ENCODE measurements at regions not wholly inside any gene's neighbourhood (a gene's known extent, or its start where the extent isn't known, plus 50 kb on each side); places are given as distances from the start of the nearest gene placed in this dataset.
"Not testable (repeated sequence)": the region's sequence is repeated elsewhere in the genome, so short reads cannot be mapped to it uniquely, and the experiment has no call there.

DNA sequence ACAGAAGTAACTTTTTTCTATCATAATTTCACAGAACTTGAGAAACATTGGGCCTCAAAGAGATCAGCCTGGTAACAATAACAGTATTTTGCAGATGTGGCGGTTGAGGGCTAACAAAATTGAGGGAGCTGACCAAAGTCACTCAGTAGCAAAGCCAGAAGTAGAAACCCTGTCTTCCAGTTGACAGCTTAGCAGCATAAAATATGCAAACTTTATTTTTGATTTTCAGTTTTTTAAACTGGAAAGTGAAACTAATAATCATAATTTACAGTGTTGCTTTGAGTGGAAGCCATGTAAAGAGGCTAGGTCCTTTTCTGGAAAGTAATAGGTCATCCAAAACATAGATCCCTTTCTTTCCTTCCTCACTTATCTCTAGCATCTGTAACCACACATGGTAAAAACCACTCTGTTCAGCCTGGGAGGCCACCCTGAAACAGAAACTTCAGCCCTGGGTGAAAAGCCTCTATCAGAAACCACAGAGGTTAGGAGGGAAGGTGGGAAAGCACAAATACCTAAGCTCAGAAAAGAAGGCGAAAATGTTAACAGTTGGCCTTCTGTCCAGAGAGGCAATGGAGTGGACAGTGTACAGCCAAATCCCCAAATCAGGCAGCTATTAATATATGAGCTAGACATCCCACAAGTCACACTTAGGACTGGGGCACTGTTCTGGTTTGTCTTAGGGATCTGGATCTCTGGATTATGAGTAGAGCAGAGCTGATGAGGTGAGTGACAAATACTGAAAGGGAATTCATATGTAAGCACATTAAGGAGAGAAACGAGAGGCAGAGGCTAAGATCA is 61.1 kb upstream of the ARSJ start:
- H3K27ac ChIP-seq = no peak overlapping the region
- no peak for DNase-seq (ENCODE audit: extremely low spot score in 2 of 2)
- H3K4me3 ChIP-seq = no peak overlapping the region
- H3K4me1 ChIP-seq = no peaks in the 10 kb centered on the region
- no peaks in the 10 kb centered on the region for H3K36me3 ChIP-seq
- no peaks in the 10 kb centered on the region for H3K27me3 ChIP-seq
- intact Hi-C loops (cut with DNase I) = no loop called here
- TF ChIP-seq POLR2AphosphoS5 (IDR thresholded peaks at IDR 0.05; ENCODE audit: insufficient read depth in 1 of 2, low read depth in 1 of 2) = no peak
- TF ChIP-seq, protein P1, sequence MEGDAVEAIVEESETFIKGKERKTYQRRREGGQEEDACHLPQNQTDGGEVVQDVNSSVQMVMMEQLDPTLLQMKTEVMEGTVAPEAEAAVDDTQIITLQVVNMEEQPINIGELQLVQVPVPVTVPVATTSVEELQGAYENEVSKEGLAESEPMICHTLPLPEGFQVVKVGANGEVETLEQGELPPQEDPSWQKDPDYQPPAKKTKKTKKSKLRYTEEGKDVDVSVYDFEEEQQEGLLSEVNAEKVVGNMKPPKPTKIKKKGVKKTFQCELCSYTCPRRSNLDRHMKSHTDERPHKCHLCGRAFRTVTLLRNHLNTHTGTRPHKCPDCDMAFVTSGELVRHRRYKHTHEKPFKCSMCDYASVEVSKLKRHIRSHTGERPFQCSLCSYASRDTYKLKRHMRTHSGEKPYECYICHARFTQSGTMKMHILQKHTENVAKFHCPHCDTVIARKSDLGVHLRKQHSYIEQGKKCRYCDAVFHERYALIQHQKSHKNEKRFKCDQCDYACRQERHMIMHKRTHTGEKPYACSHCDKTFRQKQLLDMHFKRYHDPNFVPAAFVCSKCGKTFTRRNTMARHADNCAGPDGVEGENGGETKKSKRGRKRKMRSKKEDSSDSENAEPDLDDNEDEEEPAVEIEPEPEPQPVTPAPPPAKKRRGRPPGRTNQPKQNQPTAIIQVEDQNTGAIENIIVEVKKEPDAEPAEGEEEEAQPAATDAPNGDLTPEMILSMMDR (IDR thresholded peaks at IDR 0.05) = no peak
- TF ChIP-seq POLR2A (IDR thresholded peaks at IDR 0.05) = no peak
- H3K9me3 ChIP-seq = no peaks in the 10 kb centered on the region

GRCh38 chr4:114041117-114041475 is 61.6 kb upstream of the ARSJ start:
- no peak for TF ChIP-seq POLR2A (IDR thresholded peaks at IDR 0.05)
- TF ChIP-seq, protein P1 (IDR thresholded peaks at IDR 0.05) = no peak
- TF ChIP-seq POLR2AphosphoS5 (IDR thresholded peaks at IDR 0.05; ENCODE audit: insufficient read depth in 1 of 2, low read depth in 1 of 2) = no peak
- H3K27ac ChIP-seq = no peak overlapping the region
- DNase-seq (ENCODE audit: extremely low spot score in 2 of 2) = no peak
- H3K4me3 ChIP-seq = no peak overlapping the region
- no peaks in the 10 kb centered on the region for H3K9me3 ChIP-seq
- no peaks in the 10 kb centered on the region for H3K36me3 ChIP-seq
- H3K4me1 ChIP-seq = no peaks in the 10 kb centered on the region
- intact Hi-C loops (cut with DNase I) = no loop called here
- no peaks in the 10 kb centered on the region for H3K27me3 ChIP-seq

DNA sequence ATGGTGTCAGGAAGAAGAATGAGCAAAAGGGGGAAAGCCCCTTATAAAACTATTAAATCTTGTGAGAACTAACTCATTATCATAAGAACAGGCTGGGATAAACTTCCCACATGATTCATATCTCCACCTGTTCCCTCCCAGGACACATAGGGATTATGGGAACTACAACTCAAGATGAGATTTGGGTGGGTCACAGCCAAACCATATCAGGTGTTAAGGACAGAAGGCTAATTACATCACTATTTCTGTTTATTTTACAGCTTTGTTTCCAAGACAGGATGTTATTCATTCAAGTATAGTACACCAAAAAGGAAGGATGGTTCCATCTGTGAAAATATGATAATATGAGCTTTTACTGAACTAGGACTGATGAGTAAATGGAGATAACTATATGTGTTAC is 63.7 kb upstream of the ARSJ start:
- Histone ChIP-seq H3K27me3 (no peaks in the 10 kb centered on the region), H3K9me3 (no peaks in the 10 kb centered on the region), H3K27ac (no peak overlapping the region), H3K4me1 (no peaks in the 10 kb centered on the region), H3K4me3 (no peak overlapping the region), H3K36me3 (no peaks in the 10 kb centered on the region)
- intact Hi-C loops (cut with DNase I) = no loop called here
- no peak for DNase-seq (ENCODE audit: extremely low spot score in 2 of 2)
- TF ChIP-seq POLR2AphosphoS5 (IDR thresholded peaks at IDR 0.05; ENCODE audit: insufficient read depth in 1 of 2, low read depth in 1 of 2) (no peak), POLR2A (IDR thresholded peaks at IDR 0.05) (no peak)
- TF ChIP-seq, protein P1 (IDR thresholded peaks at IDR 0.05) = no peak

DNA sequence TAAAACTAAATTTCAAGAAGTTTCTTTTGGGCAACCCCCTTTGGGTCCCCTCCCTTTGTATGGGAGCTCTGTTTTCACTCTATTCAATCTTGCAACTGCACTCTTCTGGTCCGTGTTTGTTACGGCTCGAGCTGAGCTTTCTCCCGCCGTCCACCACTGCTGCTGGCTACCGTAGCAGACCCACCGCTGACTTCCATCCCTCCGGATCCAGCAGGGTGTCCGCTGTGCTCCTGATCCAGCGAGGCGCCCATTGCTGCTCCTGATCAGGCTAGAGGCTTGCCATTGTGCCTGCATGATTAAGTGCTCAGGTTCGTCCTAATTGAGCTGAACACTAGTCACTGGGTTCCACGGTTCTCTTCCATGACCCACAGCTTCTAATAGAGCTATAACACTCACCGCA is 64.9 kb upstream of the ARSJ start:
- H3K9me3 ChIP-seq; H3K36me3 ChIP-seq; H3K27ac ChIP-seq; H3K4me3 ChIP-seq; H3K4me1 ChIP-seq; H3K27me3 ChIP-seq; DNase-seq (ENCODE audit: extremely low spot score in 2 of 2); intact Hi-C loops (cut with DNase I): not testable (repeated sequence)

GRCh38 chr4:114046331-114046730 is 66.9 kb upstream of the ARSJ start:
- no peak overlapping the region for H3K4me3 ChIP-seq
- no peaks in the 10 kb centered on the region for H3K9me3 ChIP-seq
- intact Hi-C loops (cut with DNase I) = no loop called here
- no peaks in the 10 kb centered on the region for H3K4me1 ChIP-seq
- no peak for DNase-seq (ENCODE audit: extremely low spot score in 2 of 2)
- no peaks in the 10 kb centered on the region for H3K27me3 ChIP-seq
- H3K36me3 ChIP-seq = no peaks in the 10 kb centered on the region
- no peak overlapping the region for H3K27ac ChIP-seq
- TF ChIP-seq, protein P1 (IDR thresholded peaks at IDR 0.05) = no peak
- TF ChIP-seq POLR2A (IDR thresholded peaks at IDR 0.05) = no peak
- no peak for TF ChIP-seq POLR2AphosphoS5 (IDR thresholded peaks at IDR 0.05; ENCODE audit: insufficient read depth in 1 of 2, low read depth in 1 of 2)

DNA sequence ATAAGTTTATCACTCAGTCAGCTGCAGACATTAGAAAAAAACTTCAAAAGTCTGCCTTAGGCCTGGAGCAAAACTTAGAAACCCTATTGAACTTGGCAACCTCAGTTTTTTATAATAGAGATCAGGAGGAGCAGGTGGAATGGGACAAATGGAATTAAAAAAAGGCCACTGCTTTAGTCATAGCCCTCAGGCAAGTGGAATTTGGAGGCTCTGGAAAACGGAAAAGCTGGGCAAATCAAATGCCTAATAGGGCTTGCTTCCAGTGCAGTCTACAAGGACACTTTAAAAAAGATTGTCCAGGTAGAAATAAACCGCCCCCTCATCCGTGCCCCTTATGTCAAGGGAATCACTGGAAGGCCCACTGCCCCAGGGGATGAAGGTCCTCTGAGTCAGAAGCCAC is 68.7 kb upstream of the ARSJ start:
- DNase-seq (ENCODE audit: extremely low spot score in 2 of 2); H3K27ac ChIP-seq; H3K27me3 ChIP-seq; H3K9me3 ChIP-seq; H3K4me1 ChIP-seq; H3K4me3 ChIP-seq; intact Hi-C loops (cut with DNase I); H3K36me3 ChIP-seq: not testable (repeated sequence)

Data from vagina (tissue), 2 donors.